ENCODE measurements at regions not wholly inside any gene's neighbourhood (a gene's known extent, or its start where the extent isn't known, plus 50 kb on each side); places are given as distances from the start of the nearest gene placed in this dataset.

DNA sequence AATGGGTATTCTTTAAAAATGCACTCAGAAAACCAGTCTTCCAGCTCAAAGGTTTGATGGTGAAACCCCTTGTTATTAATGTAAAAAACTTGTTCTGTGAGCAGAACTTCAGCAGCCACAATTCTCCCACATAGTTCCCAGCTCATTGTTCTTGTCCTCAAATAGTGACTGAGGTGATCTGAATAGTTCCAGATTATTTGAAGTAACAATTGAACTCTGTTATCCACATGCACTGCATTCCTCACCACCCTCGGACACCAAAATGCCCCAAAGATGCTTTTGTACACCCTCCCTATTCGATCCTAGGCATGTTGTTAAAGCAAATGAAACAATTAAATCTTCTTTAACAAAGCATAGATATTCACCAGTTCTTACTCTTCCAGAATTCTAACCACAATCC lies 2186.8 kb upstream of the CELF4 start:
- no peak for DNase-seq

DNA sequence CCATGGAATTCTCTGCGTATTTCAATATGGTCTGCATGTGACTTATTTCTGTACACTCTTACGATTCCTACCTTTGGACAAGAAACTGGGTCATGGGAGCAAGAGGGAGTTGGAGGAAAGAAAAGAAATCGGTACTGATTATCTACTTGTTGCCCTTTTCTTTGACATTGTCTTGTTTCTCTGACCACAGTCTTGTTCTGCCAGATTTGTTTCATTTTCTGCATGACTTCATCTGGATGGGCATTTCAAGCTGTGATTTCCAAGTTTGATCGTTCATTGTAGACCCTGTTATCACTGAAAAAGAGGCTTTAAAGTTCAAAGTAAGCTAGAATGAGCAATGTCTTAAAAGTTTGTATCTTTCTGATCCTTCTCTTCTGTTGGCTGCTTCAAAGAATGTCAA lies 2186.3 kb upstream of the CELF4 start:
- no peak for DNase-seq

DNA sequence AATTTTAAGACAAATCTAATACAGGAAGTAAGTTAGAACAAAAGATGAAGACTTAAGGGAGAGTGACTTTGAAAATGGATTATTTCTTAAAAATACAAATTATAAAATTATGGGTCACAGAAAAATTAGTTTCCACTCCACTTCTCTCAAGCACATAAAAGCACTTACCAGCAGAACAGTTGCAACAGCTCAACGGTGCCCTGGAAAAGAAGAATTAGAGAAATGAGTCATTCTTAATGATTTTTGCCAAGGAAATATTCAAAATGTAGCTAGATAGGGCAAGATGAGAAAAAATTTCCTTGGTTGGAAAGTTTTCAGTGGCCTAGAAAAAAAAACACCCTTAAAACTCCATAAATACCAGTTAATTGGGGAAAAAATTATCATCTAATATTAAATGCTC lies 2185.6 kb upstream of the CELF4 start:
- DNase-seq: no peak

DNA sequence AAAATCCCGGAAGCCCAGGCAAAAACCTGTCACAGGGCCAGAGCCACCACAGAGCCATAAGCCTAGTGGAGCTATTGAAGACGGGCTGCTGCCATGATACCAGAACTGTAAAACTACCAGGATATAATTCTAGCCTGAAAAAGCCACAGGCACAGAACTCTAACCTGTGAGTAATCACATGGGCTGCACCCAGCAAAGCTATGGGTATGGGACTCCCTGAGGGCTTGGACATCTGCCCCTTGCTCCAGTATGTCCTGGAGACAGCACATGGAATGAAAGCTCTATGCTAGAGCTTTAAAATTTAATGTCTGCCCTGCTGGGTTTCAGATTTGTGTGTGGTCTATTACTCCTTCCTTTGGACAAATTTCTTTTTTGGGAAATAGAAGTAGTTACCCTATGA lies 2183.6 kb upstream of the CELF4 start:
- DNase-seq: no peak

DNA sequence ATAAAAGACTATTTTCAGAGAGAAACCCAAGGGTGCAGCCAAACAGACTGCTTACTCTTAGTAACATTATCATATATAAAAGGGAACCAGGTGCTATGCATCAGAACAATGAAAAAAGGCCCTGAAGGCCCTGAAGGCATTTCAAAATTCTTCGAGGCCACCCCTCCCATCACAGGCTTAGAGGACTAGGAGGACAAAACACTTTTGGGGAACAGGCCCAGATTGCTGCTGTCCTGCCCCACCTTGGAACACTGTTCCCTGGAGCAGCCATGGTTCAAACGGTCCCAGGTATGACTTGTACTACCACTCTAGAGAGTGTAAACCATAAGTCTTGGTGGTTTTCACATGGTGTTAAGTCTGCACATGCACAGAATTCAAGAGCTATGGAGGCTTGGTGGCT lies 2183.1 kb upstream of the CELF4 start:
- no peak for DNase-seq

DNA sequence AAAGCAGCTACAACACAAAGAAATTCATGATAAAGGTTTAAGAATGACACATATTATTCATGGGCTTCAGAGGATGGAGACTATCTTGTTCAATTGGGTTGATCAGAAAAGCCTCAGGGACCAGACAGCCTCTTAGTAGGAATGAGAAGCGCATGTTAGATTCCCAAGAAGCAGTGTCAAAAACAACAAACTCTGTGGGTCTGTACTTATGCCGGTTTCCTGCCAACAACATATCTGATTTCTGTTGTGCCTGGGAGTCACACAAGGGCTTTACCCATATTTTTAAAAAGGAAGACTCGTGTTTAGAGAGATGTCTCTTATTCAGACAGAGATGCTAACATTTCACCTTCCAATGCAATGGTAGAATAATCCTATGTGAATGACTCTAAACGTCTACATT lies 2180.6 kb upstream of the CELF4 start:
- DNase-seq: no peak

DNA sequence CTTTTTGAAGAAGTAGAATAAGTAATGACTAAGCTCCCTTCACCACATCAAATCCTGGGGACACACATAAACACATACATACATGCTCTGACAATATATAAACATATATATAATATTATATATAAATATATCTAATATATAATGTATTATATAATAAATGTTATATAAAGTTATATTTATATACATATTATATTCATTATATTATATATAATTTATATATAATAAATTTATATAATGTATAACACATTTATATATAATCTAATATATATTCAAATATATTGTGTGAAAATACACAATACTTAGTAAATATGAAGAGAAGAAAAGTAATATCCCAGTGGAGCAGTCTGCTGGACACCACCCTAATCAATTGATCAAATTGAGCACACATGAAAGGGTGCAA lies 2177.9 kb upstream of the CELF4 start:
- no peak for DNase-seq

DNA sequence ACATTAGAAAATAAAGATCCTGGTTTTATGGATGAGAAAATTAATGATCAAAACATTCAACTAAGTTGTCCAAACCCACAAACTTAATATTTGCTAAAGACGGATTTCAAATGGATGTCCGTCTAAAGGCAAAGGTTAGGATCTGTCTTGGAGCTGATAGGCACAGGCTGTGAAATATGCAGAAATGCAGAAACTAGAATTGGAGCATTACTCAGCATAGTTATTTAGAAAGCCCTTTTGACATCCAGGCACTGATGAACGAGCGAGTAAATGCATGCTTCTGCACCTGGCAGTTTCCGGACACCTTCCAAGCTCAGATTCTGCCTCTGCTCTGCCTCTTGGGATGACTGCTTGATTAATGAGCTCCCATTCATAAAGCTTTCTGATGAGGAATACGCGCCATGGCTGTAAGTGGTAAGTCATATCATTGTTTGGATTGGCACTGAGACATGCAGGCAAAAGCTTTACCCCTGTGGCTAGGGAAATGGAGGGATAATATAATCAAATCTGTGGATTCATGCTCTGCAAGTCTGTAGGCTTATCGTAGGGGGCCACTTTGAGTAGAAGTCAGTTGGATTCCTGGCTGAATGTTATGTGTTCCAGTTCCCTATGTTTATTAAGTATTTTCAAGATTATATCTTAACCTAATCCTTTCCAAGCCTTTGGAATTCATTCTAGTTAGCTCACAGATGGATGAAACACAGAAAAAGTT lies 2176.3 kb upstream of the CELF4 start:
- no peak for DNase-seq

DNA sequence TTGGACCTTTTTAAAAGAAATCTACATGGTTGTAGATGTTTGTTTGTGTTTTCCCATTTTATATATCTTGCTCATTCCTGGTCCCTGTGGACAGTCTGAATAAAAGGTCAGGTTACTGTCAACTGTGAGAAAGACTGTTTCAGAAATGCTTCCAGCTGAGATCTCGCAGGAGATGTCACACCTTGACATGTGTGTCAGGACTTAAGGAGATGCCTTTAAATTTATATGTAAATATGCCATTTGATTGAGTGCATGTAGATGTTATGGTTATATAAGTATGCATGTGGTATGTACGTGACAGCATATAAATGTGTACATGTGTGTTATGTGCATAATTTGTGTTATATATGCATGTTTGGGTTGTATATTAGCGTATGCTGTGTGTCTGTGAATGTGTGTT lies 2172.3 kb upstream of the CELF4 start:
- DNase-seq: no peak

DNA sequence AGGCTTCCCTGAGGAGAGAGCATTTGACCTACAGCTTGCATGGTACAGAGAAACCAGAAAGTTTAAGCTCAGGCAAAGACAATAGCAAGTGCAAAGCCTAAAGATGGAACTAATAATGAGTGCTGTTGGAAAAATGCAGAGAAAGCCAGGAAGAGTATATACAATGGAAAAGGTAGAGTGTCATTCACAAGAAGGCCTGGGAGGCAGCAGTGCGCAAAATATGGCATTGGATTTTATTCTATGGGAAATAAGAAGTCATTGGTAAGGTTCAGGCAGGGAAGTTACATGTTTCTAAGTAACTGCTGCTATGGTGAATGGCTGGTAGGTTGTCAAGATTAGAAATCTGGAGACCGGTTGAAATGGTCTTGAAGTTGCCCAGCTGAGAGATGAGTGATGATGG lies 2167.3 kb upstream of the CELF4 start:
- DNase-seq: no peak

DNA sequence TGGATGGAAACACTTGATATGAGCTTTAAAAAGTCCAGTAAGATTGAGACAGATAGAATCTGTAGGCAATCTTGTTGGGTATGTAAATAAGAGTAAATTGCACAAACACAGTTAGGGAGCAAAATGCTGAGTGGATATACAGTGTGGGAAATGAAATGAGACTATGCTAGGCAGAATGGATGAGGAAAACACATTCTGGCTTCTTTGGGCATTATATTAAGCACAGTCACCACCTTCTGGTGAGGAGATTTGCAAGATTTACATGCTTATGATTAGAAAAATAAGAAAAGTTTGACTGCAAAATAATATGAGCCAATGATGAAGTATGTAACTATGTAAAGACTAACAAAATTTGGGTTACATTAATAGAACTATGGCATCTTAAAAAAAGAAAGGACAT lies 2165.0 kb upstream of the CELF4 start:
- no peak for DNase-seq

DNA sequence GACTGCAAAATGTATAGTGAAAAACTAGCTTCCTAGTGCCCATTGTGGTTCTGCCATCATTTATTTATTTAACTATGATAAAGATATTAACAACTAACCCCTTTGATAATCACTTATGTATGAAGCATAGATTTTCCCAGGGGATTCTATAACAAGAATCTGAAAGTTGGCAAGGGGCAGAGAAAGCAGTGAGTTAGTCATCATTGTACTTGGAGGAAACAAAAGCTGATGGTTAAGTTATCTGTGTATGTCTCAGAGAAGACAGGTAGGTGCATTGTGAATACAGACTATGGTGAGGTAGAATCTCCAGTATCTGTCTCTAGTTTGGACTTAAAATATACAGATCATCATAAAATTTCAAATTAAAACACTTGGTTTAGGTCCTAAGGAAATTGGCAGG lies 2159.1 kb upstream of the CELF4 start:
- DNase-seq: no peak

DNA sequence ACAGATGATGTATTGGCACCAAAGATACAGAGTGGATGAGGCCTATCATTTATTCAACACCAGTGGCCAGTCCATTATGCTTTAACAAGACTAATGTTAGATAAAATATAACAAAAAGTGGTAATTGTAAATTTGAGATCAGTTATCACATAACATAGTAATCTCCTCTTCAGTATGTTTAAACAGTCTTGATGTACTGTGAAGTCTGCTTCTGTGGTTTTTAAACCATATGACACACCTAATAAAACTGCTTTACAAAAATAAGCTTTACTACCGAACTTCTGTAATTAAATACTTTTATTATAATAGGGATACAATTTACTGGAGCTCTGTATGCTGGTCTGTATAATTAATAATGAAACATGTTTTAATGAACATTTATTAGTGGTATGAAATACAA lies 2156.1 kb upstream of the CELF4 start:
- DNase-seq: no peak

DNA sequence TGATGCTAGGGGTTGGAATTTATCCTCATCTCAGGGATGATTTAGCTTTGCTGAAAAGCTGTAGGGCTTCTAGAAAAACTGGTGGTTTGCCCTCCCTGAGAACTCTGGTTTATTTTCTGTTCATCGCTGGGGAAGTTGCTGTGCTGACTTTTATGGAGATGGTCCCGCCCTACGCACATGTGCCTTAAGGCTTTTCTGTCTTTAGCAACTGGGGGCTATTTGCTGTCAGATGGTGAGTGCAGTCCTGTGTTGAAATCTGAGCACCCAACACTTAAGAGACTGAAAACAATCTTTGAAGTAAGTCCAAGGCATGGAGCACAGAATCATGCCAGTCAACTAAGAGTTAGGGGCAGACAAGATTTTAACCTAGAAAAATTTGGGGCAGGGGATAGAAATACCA lies 2148.4 kb upstream of the CELF4 start:
- no peak for DNase-seq

DNA sequence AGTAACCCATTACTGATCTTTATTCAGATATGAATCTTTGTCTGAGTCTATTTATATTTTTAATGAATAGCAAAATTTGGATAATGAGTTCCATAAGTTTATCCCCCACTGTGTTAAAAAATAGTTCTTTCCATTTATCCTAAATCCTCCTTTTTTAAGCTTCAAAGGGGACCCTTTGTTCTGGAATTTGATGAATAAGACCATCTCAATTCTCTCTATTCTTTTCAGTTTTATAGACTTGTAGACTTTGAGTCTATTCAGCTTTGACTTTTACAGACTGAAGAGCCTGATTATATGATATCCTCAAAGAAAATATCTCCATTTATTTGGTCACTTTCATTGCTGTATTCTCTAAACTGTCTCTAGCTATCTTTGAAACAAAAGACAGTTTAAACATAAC lies 2146.1 kb upstream of the CELF4 start:
- DNase-seq: no peak

DNA sequence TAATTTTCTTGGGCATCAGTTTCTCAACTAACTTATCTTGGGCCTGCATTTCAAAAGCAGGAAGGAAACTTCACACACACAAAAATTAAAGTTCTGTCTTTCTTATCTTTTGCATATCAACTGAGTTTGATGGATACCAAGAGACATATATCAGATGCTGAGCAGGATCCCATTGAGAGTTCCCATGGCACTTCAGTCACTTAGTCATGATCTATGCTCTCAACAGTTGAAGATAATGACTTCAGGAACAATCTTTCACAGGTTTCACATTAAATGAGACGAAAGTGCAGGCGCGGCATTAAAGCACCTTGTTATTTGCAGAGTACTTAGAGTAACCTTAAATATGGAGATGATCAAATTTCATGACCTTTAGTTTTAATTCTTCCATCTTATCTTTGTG lies 2139.8 kb upstream of the CELF4 start:
- DNase-seq: no peak

DNA sequence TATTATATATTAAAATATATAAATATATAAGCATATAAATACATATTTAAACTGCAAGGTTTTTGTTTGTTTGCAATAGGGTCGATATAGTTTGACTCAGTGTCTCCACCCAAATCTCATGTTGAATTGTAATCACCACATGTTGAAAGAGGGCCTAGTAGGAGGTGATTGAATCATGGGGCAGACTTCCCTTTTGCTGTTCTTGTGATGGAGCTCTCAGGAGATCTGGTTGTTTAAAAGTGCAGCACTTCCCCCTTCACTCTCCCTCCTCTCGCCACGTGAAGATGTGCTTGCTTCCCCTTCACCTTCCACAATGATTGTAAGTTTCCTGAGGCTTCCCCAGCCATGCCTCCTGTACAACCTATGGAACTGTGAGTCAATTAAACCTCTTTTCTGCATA lies 2137.3 kb upstream of the CELF4 start:
- DNase-seq: no peak

DNA sequence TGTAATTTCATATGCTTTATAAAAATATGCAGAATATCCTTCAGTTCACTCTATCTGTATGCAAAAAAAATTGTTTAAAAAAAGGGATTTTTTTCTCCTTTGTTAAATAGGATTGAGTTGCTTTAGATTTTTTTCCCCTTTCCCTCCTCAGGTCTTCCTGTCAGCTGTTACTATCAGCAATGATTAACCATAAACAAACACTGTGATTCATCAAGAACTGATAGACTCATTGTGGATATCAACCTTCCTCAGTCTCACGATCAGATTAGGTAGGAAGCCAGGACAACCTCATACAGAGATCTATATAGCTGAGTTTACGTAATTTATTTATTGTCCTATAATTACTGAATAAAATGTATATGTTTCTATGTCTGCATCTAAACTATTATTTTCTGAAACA lies 2136.2 kb upstream of the CELF4 start:
- DNase-seq: no peak

DNA sequence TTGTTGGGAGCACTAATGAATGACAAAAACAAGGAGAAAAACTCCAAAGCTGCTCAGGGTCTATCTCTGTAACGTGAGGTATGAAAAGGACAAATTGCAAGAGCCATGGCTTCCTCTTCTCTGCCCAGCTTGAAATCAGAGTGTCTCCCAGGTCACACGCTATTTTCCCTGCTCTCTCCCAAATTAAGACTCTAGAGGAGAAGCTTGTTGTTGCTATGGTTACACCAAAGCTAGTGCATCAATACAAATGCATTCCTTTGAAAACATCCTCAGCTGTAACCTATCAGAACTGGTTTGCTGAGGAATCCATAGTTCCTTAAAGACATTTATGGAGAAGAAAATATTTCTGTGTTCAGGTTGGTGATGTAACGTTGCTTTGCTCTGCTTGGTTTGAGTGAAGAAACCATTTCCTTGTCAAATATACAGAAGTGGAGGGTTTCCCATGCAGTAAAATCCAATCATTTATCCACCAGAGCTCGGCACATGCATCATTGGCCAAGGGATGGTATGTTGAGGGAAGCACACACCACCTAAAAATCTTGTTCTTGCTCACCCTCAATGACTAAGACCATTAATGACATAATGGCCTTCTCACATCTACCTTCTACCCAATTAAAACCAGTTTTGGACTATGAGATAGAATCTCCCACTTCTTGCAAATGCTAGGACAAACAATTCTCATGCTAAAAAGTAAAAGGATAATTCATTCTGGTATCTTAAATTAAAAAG lies 2135.6 kb upstream of the CELF4 start:
- no peak for DNase-seq

DNA sequence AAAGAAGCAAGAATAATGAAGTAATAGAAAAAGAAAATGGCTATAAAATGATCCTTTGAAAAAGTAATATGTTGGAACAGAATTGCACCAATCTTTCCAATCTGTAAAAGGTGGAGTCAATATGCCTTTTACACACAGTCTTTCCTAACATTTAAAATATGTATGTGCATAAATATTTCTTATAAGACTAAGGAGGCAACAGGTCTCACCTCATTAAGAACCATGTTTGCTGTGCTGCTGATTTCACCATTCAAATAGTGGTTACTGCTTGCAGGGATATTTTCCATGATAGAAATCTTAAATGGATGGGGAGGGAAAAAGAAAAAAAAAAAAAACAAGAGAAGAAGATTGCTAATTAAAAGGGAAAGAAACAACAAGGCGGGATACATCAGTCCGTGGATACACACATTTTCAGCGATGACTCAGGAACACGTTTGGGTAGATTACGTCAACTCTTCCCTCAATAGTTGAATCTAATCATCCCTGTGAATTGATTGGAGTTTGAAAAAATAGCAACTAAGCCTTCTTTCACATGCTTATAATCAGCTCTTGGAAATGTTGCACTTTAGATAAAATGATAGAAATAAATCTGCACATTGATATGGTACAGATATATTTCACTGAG lies 2133.9 kb upstream of the CELF4 start:
- DNase-seq: no peak

DNA sequence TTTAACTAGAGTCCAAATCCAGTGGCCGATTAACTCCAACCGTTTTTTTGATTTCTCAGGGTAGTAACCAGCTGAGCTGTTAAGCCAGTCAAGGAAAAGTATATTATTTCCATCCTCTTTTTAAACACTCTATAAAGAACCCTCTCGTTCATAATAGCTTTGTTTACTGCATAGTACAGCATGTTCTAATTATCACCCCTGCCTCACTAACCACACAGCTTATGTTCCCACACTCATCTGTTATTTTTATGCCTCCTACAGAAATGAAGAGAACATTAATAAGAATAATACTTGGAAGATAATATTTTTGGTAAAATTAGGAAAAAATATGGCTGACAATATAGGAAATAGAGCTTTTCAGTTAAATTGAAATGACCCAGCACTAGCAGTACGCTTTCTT lies 2132.8 kb upstream of the CELF4 start:
- DNase-seq: no peak

DNA sequence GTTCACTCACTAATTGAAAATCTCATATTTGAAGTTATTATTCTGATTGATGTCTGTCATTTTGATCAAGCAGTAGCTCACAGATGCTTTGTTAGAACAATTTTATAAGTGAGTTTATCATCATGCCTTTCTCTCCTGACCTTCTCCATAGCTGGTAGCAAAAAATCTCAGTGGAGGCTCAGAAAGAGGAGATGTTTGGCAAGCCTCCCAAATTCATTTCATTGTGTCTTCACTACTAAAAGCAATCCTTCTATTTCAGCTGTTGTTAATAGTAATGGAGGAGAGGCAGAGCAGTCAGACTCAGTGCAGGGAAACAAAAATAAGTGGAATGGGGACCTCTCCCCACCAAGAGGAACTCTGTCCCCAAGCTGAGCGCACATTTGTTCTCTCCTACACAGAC lies 2127.8 kb upstream of the CELF4 start:
- no peak for DNase-seq

DNA sequence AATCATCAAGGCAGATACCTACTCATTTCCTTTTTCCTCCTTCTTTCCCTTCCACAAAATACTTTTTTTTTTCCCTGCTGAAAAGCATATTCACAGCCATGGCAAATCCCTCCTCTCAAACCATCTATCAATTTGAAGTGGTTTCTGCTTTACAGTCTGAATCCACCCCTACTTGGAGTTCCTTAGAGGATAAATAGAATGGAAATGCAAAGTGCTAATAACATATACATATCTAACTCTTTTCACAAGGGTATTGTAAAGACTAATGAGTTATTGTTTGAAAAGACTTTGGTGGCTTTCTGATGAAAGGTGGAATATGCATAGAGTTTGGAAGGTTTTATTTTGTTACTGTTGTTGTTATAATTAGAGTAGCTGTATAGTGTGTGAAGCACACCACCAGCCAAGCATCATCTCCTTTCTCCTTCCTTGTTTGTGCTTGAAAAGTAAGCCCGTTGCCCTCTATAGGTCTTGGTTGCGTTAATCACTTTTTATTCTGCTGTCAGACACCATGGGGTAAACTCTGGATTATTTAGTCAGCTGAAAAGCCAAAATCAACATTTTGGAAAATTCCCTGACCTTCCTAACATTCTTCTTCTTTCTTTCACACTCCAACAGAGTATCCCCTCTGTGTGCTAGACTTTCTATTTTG lies 2126.9 kb upstream of the CELF4 start:
- DNase-seq: no peak

DNA sequence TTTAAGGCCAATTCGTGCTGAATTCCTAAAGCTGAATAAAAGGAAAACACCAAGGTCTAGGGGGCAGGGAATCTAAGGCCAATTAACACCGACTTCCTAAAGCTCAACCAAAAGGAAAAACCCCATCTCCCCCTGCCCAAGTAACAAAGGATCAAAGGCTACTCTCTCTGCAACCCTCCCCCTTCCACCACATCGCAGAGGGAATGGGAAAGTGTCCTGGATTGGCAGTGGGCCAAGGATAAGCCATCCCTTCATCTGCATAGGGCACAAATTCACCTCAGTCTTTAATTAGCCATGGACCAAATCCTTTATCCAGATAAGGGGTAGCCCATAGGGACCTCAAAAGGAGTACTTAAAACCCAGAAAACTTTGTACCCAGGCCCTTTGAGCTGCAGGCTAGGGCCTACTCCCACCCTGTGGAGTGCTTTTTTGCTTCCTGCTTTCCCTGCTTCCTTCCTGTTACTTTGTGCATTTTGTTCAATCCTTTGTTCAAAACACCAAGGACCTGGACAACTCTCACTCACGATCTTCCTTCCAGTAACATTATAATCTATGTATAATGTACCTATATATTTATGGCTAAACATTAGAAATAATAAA lies 2119.8 kb upstream of the CELF4 start:
- DNase-seq: no peak
